ENCODE measurements at regions not wholly inside any gene's neighbourhood (a gene's known extent, or its start where the extent isn't known, plus 50 kb on each side); places are given as distances from the start of the nearest gene placed in this dataset.
"Not testable (repeated sequence)": the region's sequence is repeated elsewhere in the genome, so short reads cannot be mapped to it uniquely, and the experiment has no call there.

GRCh38 chr6:125421836-125422235, 120.1 kb upstream of the HDDC2 start:
- no peak overlapping the region for H3K27ac ChIP-seq

GRCh38 chr6:125423047-125423446, 121.3 kb upstream of the HDDC2 start:
- no peak overlapping the region for H3K27ac ChIP-seq
- no peak for DNase-seq (ENCODE audit: low read depth, low spot score)

More at GRCh38 chr6:125421836-125422235, 120.1 kb upstream of the HDDC2 start:
- no peak for DNase-seq (ENCODE audit: low read depth, low spot score)

GRCh38 chr6:125431971-125432370, 130.2 kb upstream of the HDDC2 start:
- DNase-seq (ENCODE audit: low read depth, low spot score) = no peak
- no peak overlapping the region for H3K27ac ChIP-seq

- H3K27ac ChIP-seq = no peak overlapping the region
Measured at GRCh38 chr6:125432963-125433362, 131.2 kb upstream of the HDDC2 start.

GRCh38 chr6:125434760-125435159, 133.0 kb upstream of the HDDC2 start:
- H3K27ac ChIP-seq = no peak overlapping the region
- DNase-seq (ENCODE audit: low read depth, low spot score) = no peak

More at GRCh38 chr6:125432963-125433362, 131.2 kb upstream of the HDDC2 start:
- no peak for DNase-seq (ENCODE audit: low read depth, low spot score)

GRCh38 chr6:125439512-125439911, 137.7 kb upstream of the HDDC2 start:
- H3K27ac ChIP-seq = no peak overlapping the region
- no peak for DNase-seq (ENCODE audit: low read depth, low spot score)

- no peak overlapping the region for H3K27ac ChIP-seq
- no peak for DNase-seq (ENCODE audit: low read depth, low spot score)
Measured at GRCh38 chr6:125444006-125444923, 142.5 kb upstream of the HDDC2 start.

- H3K27ac ChIP-seq = no peak overlapping the region
- DNase-seq (ENCODE audit: low read depth, low spot score) = no peak
Measured at GRCh38 chr6:125445054-125445453, 143.3 kb upstream of the HDDC2 start.

GRCh38 chr6:125446011-125446410, 144.2 kb upstream of the HDDC2 start:
- H3K27ac ChIP-seq = no peak overlapping the region
- no peak for DNase-seq (ENCODE audit: low read depth, low spot score)

- DNase-seq (ENCODE audit: low read depth, low spot score) = no peak
- H3K27ac ChIP-seq = no peak overlapping the region
Measured at GRCh38 chr6:125451750-125452149, 150.0 kb upstream of the HDDC2 start.

GRCh38 chr6:125453516-125453915, 151.7 kb upstream of the HDDC2 start:
- DNase-seq (ENCODE audit: low read depth, low spot score) = no peak
- H3K27ac ChIP-seq = no peak overlapping the region

- no peak overlapping the region for H3K27ac ChIP-seq
- DNase-seq (ENCODE audit: low read depth, low spot score) = no peak
Measured at GRCh38 chr6:125454351-125454750, 152.6 kb upstream of the HDDC2 start.

- DNase-seq (ENCODE audit: low read depth, low spot score); H3K27ac ChIP-seq: not testable (repeated sequence)
Measured at GRCh38 chr6:125458493-125458892, 156.7 kb upstream of the HDDC2 start.

- H3K27ac ChIP-seq; DNase-seq (ENCODE audit: low read depth, low spot score): not testable (repeated sequence)
Measured at GRCh38 chr6:125465332-125465731, 163.6 kb upstream of the HDDC2 start.

GRCh38 chr6:125469915-125470314, 168.1 kb upstream of the HDDC2 start:
- no peak for DNase-seq (ENCODE audit: low read depth, low spot score)
- H3K27ac ChIP-seq = no peak overlapping the region

- no peak for DNase-seq (ENCODE audit: low read depth, low spot score)
- H3K27ac ChIP-seq = no peak overlapping the region
Measured at GRCh38 chr6:125471667-125472066, 169.9 kb upstream of the HDDC2 start.

- no peak for DNase-seq (ENCODE audit: low read depth, low spot score)
- no peak overlapping the region for H3K27ac ChIP-seq
Measured at GRCh38 chr6:125474061-125474460, 172.3 kb upstream of the HDDC2 start.

GRCh38 chr6:125477156-125477555, 175.4 kb upstream of the HDDC2 start:
- no peak overlapping the region for H3K27ac ChIP-seq
- DNase-seq (ENCODE audit: low read depth, low spot score) = no peak

- no peak overlapping the region for H3K27ac ChIP-seq
- DNase-seq (ENCODE audit: low read depth, low spot score) = no peak
Measured at GRCh38 chr6:125477844-125478243, 176.1 kb upstream of the HDDC2 start.

- no peak for DNase-seq (ENCODE audit: low read depth, low spot score)
- no peak overlapping the region for H3K27ac ChIP-seq
Measured at GRCh38 chr6:125480146-125480545, 178.4 kb upstream of the HDDC2 start.

- no peak for DNase-seq (ENCODE audit: low read depth, low spot score)
- H3K27ac ChIP-seq = no peak overlapping the region
Measured at GRCh38 chr6:125480571-125480970, 178.8 kb upstream of the HDDC2 start.

GRCh38 chr6:125481056-125481455, 179.3 kb upstream of the HDDC2 start:
- no peak overlapping the region for H3K27ac ChIP-seq
- no peak for DNase-seq (ENCODE audit: low read depth, low spot score)

Data from epithelial cell of prostate (primary cell).